DOHH2 (cell line): ENCODE measurements at regions not wholly inside any gene's neighbourhood (a gene's known extent, or its start where the extent isn't known, plus 50 kb on each side); places are given as distances from the start of the nearest gene placed in this dataset.
"Not testable (repeated sequence)": the region's sequence is repeated elsewhere in the genome, so short reads cannot be mapped to it uniquely, and the experiment has no call there.

ENCODE experiments used
- EZH2phosphoT487 ChIP-seq: fragments of 200-600 bp; sonication (generic); IDR thresholded peaks from 2 replicates; pipeline ENCODE4 v1.6.1; 2017; ENCODE audit warnings: borderline replicate concordance, mild to moderate bottlenecking, antibody characterized with exemption, low read length, moderate library complexity, mixed read lengths
- TF ChIP-seq, protein P1 (sequence below): fragments of 200-600 bp; sonication (generic); IDR thresholded peaks from one replicate; pipeline ENCODE4 v1.5.1; 2014; ENCODE audit warnings: antibody characterized with exemption, mild to moderate bottlenecking, low read depth, low read length; ENCODE audit not compliant: poor library complexity, severe bottlenecking

DNA sequence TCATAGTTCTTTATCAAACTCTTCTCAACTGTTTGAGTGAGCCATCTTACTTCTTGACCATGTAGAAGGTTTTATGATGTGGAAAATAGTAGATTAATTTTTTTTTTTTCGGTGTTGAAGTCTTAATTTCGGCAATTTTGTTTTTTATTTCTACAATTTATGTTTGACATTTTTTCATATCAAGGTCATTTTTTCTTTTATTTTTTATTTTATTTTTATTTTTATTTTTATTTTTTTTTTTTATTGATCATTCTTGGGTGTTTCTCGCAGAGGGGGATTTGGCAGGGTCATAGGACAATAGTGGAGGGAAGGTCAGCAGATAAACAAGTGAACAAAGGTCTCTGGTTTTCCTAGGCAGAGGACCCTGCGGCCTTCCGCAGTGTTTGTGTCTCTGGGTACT, 203.8 kb upstream of the CBLB start:
- TF ChIP-seq, protein P1, sequence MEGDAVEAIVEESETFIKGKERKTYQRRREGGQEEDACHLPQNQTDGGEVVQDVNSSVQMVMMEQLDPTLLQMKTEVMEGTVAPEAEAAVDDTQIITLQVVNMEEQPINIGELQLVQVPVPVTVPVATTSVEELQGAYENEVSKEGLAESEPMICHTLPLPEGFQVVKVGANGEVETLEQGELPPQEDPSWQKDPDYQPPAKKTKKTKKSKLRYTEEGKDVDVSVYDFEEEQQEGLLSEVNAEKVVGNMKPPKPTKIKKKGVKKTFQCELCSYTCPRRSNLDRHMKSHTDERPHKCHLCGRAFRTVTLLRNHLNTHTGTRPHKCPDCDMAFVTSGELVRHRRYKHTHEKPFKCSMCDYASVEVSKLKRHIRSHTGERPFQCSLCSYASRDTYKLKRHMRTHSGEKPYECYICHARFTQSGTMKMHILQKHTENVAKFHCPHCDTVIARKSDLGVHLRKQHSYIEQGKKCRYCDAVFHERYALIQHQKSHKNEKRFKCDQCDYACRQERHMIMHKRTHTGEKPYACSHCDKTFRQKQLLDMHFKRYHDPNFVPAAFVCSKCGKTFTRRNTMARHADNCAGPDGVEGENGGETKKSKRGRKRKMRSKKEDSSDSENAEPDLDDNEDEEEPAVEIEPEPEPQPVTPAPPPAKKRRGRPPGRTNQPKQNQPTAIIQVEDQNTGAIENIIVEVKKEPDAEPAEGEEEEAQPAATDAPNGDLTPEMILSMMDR, result not testable (repeated sequence)
- TF ChIP-seq EZH2phosphoT487, result not testable (repeated sequence)
